ENCODE measurements at regions not wholly inside any gene's neighbourhood (a gene's known extent, or its start where the extent isn't known, plus 50 kb on each side); places are given as distances from the start of the nearest gene placed in this dataset.

- H3K27ac ChIP-seq (ENCODE audit: control insufficient read depth, insufficient read depth, low read length) = no peak overlapping the region
- DNase-seq (ENCODE audit: low read depth, low spot score) = no peak
- no peak overlapping the region for H2AFZ ChIP-seq (ENCODE audit: control insufficient read depth, low read length)
- H3K4me3 ChIP-seq (ENCODE audit: control insufficient read depth in 2 of 3, extremely low read depth in 1 of 3, insufficient read depth in 2 of 3, low read depth in 1 of 3, low read length in 3 of 3) = no peak overlapping the region
- no peaks in the 10 kb centered on the region for H3K36me3 ChIP-seq (ENCODE audit: control insufficient read depth in 2 of 2, extremely low read depth in 1 of 2, insufficient read depth in 2 of 2, low read length in 2 of 2)
- no peaks in the 10 kb centered on the region for H3K27me3 ChIP-seq (ENCODE audit: control insufficient read depth, extremely low read depth, insufficient read depth, low read length)
- no peak overlapping the region for H3K9ac ChIP-seq (ENCODE audit: control insufficient read depth, extremely low read depth, insufficient read depth, low read length)
- H3K79me2 ChIP-seq (ENCODE audit: control insufficient read depth, insufficient read depth, low read length) = no peaks in the 10 kb centered on the region
- FAIRE-seq = no peak
- H4K20me1 ChIP-seq (ENCODE audit: control insufficient read depth, extremely low read depth, insufficient read depth, low read length) = no peaks in the 10 kb centered on the region
- TF ChIP-seq EZH2 (IDR thresholded peaks at IDR 0.05; ENCODE audit: low read length) (no peak), CTCF (optimal IDR thresholded peaks at IDR 0.05 in 1 of 3, IDR thresholded peaks at IDR 0.05 in 1 of 3, conservative IDR thresholded peaks at IDR 0.05 in 1 of 3; ENCODE audit: extremely low read depth in 1 of 3, insufficient read depth in 2 of 3, low read length in 3 of 3) (no peak)
- H3K9me3 ChIP-seq (ENCODE audit: control insufficient read depth, low read depth, low read length) = no peaks in the 10 kb centered on the region
- dilution Hi-C loops (cut with MboI; ENCODE audit: extremely low pct_ligation_motif_present, low sequenced_read_pairs) = no loop called here
- H3K9me1 ChIP-seq (ENCODE audit: control insufficient read depth, extremely low read depth, insufficient read depth, low read length) = no peaks in the 10 kb centered on the region
- H3K4me1 ChIP-seq (ENCODE audit: control insufficient read depth, extremely low read depth, insufficient read depth, low read length) = no peaks in the 10 kb centered on the region
- no peak overlapping the region for H3K4me2 ChIP-seq (ENCODE audit: control insufficient read depth, extremely low read depth, insufficient read depth, low read depth, low read length)
Observed at GRCh38 chr18:64620971-64621560, 472.2 kb upstream of the LINC00305 start.

- dilution Hi-C loops (cut with MboI; ENCODE audit: extremely low pct_ligation_motif_present, low sequenced_read_pairs) = no loop called here
- Histone ChIP-seq H3K4me3 (ENCODE audit: control insufficient read depth in 2 of 3, extremely low read depth in 1 of 3, insufficient read depth in 2 of 3, low read depth in 1 of 3, low read length in 3 of 3) (no peak overlapping the region), H3K27me3 (ENCODE audit: control insufficient read depth, extremely low read depth, insufficient read depth, low read length) (no peaks in the 10 kb centered on the region), H4K20me1 (ENCODE audit: control insufficient read depth, extremely low read depth, insufficient read depth, low read length) (no peaks in the 10 kb centered on the region), H2AFZ (ENCODE audit: control insufficient read depth, low read length) (no peak overlapping the region), H3K27ac (ENCODE audit: control insufficient read depth, insufficient read depth, low read length) (no peak overlapping the region), H3K9ac (ENCODE audit: control insufficient read depth, extremely low read depth, insufficient read depth, low read length) (no peak overlapping the region), H3K4me2 (ENCODE audit: control insufficient read depth, extremely low read depth, insufficient read depth, low read depth, low read length) (no peak overlapping the region), H3K79me2 (ENCODE audit: control insufficient read depth, insufficient read depth, low read length) (no peaks in the 10 kb centered on the region), H3K9me3 (ENCODE audit: control insufficient read depth, low read depth, low read length) (no peaks in the 10 kb centered on the region), H3K4me1 (ENCODE audit: control insufficient read depth, extremely low read depth, insufficient read depth, low read length) (no peaks in the 10 kb centered on the region), H3K9me1 (ENCODE audit: control insufficient read depth, extremely low read depth, insufficient read depth, low read length) (no peaks in the 10 kb centered on the region), H3K36me3 (ENCODE audit: control insufficient read depth in 2 of 2, extremely low read depth in 1 of 2, insufficient read depth in 2 of 2, low read length in 2 of 2) (no peaks in the 10 kb centered on the region)
- no peak for DNase-seq (ENCODE audit: low read depth, low spot score)
- no peak for TF ChIP-seq EZH2 (IDR thresholded peaks at IDR 0.05; ENCODE audit: low read length)
- TF ChIP-seq CTCF (optimal IDR thresholded peaks at IDR 0.05 in 1 of 3, IDR thresholded peaks at IDR 0.05 in 1 of 3, conservative IDR thresholded peaks at IDR 0.05 in 1 of 3; ENCODE audit: extremely low read depth in 1 of 3, insufficient read depth in 2 of 3, low read length in 3 of 3) = no peak
- FAIRE-seq = no peak
Observed at GRCh38 chr18:64618390-64618789, 469.5 kb upstream of the LINC00305 start.

All from keratinocyte (primary cell).